Endothelial cell of umbilical vein (primary cell): ENCODE measurements at regions not wholly inside any gene's neighbourhood (a gene's known extent, or its start where the extent isn't known, plus 50 kb on each side); places are given as distances from the start of the nearest gene placed in this dataset.

Experiments used
- BruUV-seq: library from RNA; stranded (reverse); fragments of 400-500 nt; replicated peaks from 2 replicates; lab custom pipeline; 2021; lab: Mats Ljungman, UMichigan
- CTCF ChIA-PET: fragments of 300-600, 350-600 bp; sonication (Branson Sonifier 250); formaldehyde crosslinking; loops from one replicate; lab custom pipeline; 2021; ENCODE audit warnings: antibody characterized with exemption, inconsistent platforms; lab: Charles Lee
- POLR2A ChIA-PET: fragments of 300-600, 350-600 bp; sonication (Branson Sonifier 250); formaldehyde crosslinking; loops from one replicate; lab custom pipeline; 2021; ENCODE audit warnings: antibody characterized with exemption, inconsistent platforms; lab: Charles Lee
- DNase-seq: peaks from one replicate; pipeline ENCODE4 v3.0.0-alpha.2; 2011; ENCODE audit warnings: low read depth, low spot score
- FAIRE-seq: peaks from 2 replicates; lab custom pipeline; 2011; peaks lifted over from hg19 to GRCh38; lab: Jason Lieb, UNC
- H2AFZ ChIP-seq: 2 replicates; pipeline ENCODE4 v1.6.0; 2012; ENCODE audit warnings: low read depth, low read length, control low read depth, inconsistent platforms
- H3K27ac ChIP-seq: 2 replicates; pipeline ENCODE4 v1.5.1; 2011; ENCODE audit warnings: low read depth, mild to moderate bottlenecking, control low read depth, low read length, moderate library complexity; ENCODE audit not compliant: insufficient read depth
- H3K27me3 ChIP-seq, 2 experiments: 2 replicates each; pipeline versions ENCODE4 v1.6.0 to v1.6.1; 2011; ENCODE audit warnings: low read length in 2 of 2, mixed read lengths in 1 of 2; ENCODE audit not compliant: control insufficient read depth in 2 of 2, insufficient read depth in 2 of 2
- H3K36me3 ChIP-seq, 2 experiments: 2 replicates in 1 of 2; 3 replicates in 1 of 2; pipeline ENCODE4 v1.5.1; 2011; ENCODE audit warnings: low read length in 2 of 2, mild to moderate bottlenecking in 1 of 2, moderate library complexity in 1 of 2; ENCODE audit not compliant: control insufficient read depth in 2 of 2, insufficient read depth in 2 of 2; ENCODE audit errors: extremely low read depth in 1 of 2
- H3K4me1 ChIP-seq: 3 replicates; pipeline ENCODE4 v1.5.1; 2011; ENCODE audit warnings: mild to moderate bottlenecking, low read length; ENCODE audit not compliant: control insufficient read depth, insufficient read depth; ENCODE audit errors: extremely low read depth
- H3K4me2 ChIP-seq: 2 replicates; pipeline ENCODE4 v1.6.1; 2011; ENCODE audit warnings: low read length, control low read depth, mixed read lengths; ENCODE audit not compliant: insufficient read depth
- H3K4me3 ChIP-seq, 3 experiments: fragments of 200-600 bp in 1 of 3; sonication (generic), shearing (Covaris generic) in 1 of 3; replicated peaks in 1 of 3; 2 replicates each; pipeline ENCODE4 v1.5.1; 2011 to 2016; ENCODE audit warnings: control low read depth in 3 of 3, low read length in 3 of 3, mild to moderate bottlenecking in 2 of 3, inconsistent platforms in 1 of 3, low read depth in 1 of 3, moderate library complexity in 1 of 3; ENCODE audit not compliant: insufficient read depth in 1 of 3
- H3K79me2 ChIP-seq: 2 replicates; pipeline ENCODE4 v1.6.0; 2012; ENCODE audit warnings: low read length, inconsistent platforms; ENCODE audit not compliant: control insufficient read depth, insufficient read depth
- H3K9ac ChIP-seq: replicated peaks from 2 replicates; pipeline ENCODE3; 2011; ENCODE audit warnings: low read length, control low read depth; ENCODE audit not compliant: insufficient read depth; ENCODE audit errors: extremely low read depth
- H3K9me1 ChIP-seq: replicated peaks from 3 replicates; pipeline ENCODE4 v1.6.0; 2011; ENCODE audit warnings: mild to moderate bottlenecking, low read length; ENCODE audit not compliant: control insufficient read depth, insufficient read depth; ENCODE audit errors: extremely low read depth
- H3K9me3 ChIP-seq: replicated peaks from 2 replicates; pipeline ENCODE4 v1.5.1; 2012; ENCODE audit warnings: low read length, inconsistent platforms; ENCODE audit not compliant: control insufficient read depth, insufficient read depth
- H4K20me1 ChIP-seq: replicated peaks from 2 replicates; pipeline ENCODE3; 2011; ENCODE audit warnings: mild to moderate bottlenecking, low read length; ENCODE audit not compliant: control insufficient read depth, insufficient read depth; ENCODE audit errors: extremely low read depth
- CTCF ChIP-seq, 2 donors: IDR thresholded peaks; 1 replicate in 1 of 2; 2 replicates in 1 of 2; pipeline ENCODE4 v1.5.1; 2011; ENCODE audit warnings: low read length in 2 of 2, mild to moderate bottlenecking in 2 of 2, moderate library complexity in 2 of 2, control low read depth in 1 of 2, inconsistent platforms in 1 of 2, low read depth in 1 of 2; ENCODE audit not compliant: insufficient read depth in 1 of 2; ENCODE audit errors: extremely low read depth in 1 of 2
- EZH2 ChIP-seq: IDR thresholded peaks from 2 replicates; pipeline ENCODE4 v1.6.1; 2012; ENCODE audit warnings: borderline replicate concordance, low read depth, mild to moderate bottlenecking, moderate library complexity, low read length, inconsistent platforms; ENCODE audit not compliant: severe bottlenecking
- FOS ChIP-seq: IDR thresholded peaks from 2 replicates; pipeline ENCODE4 v1.6.1; 2011; ENCODE audit warnings: mild to moderate bottlenecking, low read length, moderate library complexity, borderline replicate concordance; ENCODE audit not compliant: insufficient read depth
- GATA2 ChIP-seq: IDR thresholded peaks from 2 replicates; pipeline ENCODE4 v1.7.0; 2011; ENCODE audit warnings: low read depth, mild to moderate bottlenecking, moderate library complexity, mixed read lengths, low read length; ENCODE audit not compliant: insufficient read length, insufficient read depth
- JUN ChIP-seq: IDR thresholded peaks from 2 replicates; pipeline ENCODE4 v1.6.1; 2011; ENCODE audit warnings: borderline replicate concordance, low read depth; ENCODE audit not compliant: insufficient read length, insufficient read depth
- MYC ChIP-seq: IDR thresholded peaks from one replicate; pipeline ENCODE4 v1.6.1; 2011; ENCODE audit warnings: mild to moderate bottlenecking, low read depth, low read length
- POLR2A ChIP-seq: IDR thresholded peaks from 2 replicates; pipeline ENCODE4 v1.6.1; 2012; ENCODE audit warnings: low read depth, mild to moderate bottlenecking, control low read depth, low read length
- POLR2AphosphoS5 ChIP-seq: IDR thresholded peaks from 2 replicates; pipeline ENCODE4 v1.6.1; 2012; ENCODE audit warnings: low read depth, mild to moderate bottlenecking, control low read depth, low read length, moderate library complexity; ENCODE audit not compliant: insufficient read depth
- dilution Hi-C: fragments of 300-500 bp; cut with MboI; formaldehyde crosslinking; loops from one replicate; pipeline ENCODE4 v1.15.0; 2019; ENCODE audit warnings: low sequenced_read_pairs; ENCODE audit not compliant: extremely low pct_ligation_motif_present
- intact Hi-C: fragments of 100-400 bp; cut with micrococcal nuclease; formaldehyde crosslinking; loops from one replicate; pipeline ENCODE4 v1.10.0; 2022
- TF ChIP-seq, protein P1 (sequence below): IDR thresholded peaks from 2 replicates; pipeline ENCODE4 v1.6.1; 2011; ENCODE audit not compliant: insufficient read depth, insufficient read length

GRCh38 chr18:57212678-57213077 is 65.8 kb downstream of the BOD1L2 start:
- no peak overlapping the region for H3K4me3 ChIP-seq
- BruUV-seq: no TSS peak
- no peak overlapping the region for H3K4me2 ChIP-seq
- peaks cover 3% of the 10 kb centered on the region for H3K4me1 ChIP-seq
- no peak for TF ChIP-seq GATA2
- no peak for TF ChIP-seq POLR2AphosphoS5
- TF ChIP-seq MYC: no peak
- no peak overlapping the region for H2AFZ ChIP-seq
- no peak for DNase-seq
- H3K36me3 ChIP-seq: no peaks in the 10 kb centered on the region
- H3K9me3 ChIP-seq: no peaks in the 10 kb centered on the region
- no peaks in the 10 kb centered on the region for H3K79me2 ChIP-seq
- no peak overlapping the region for H3K27ac ChIP-seq
- no peak for FAIRE-seq
- dilution Hi-C loops (no loop called here), intact Hi-C loops (no loop called here)
- H3K27me3 ChIP-seq: peaks cover 0 to 2% of the 10 kb centered on the region in 2 experiments
- CTCF ChIA-PET: no interaction called here
- H3K9me1 ChIP-seq: no peaks in the 10 kb centered on the region
- POLR2A ChIA-PET: no interaction called here
- H3K9ac ChIP-seq: no peak overlapping the region
- H4K20me1 ChIP-seq: no peaks in the 10 kb centered on the region

GRCh38 chr18:57214976-57215375 is 68.1 kb downstream of the BOD1L2 start:
- peaks cover 0 to 2% of the 10 kb centered on the region in 2 experiments for H3K27me3 ChIP-seq
- intact Hi-C loops (no loop called here), dilution Hi-C loops (no loop called here)
- H3K36me3 ChIP-seq: no peaks in the 10 kb centered on the region
- no peaks in the 10 kb centered on the region for H3K9me3 ChIP-seq
- H3K4me1 ChIP-seq: peaks cover under 1% of the 10 kb centered on the region
- H3K9ac ChIP-seq: no peak overlapping the region
- DNase-seq (no peak), FAIRE-seq (no peak)
- ChIA-PET POLR2A (no interaction called here), CTCF (interaction anchor here (1.0 kb wide), 1 partner anchor 14 kb away, joined by 4 read pairs; no protein-coding TSS in a partner anchor)
- TF ChIP-seq POLR2A (no peak), GATA2 (no peak), JUN (no peak), POLR2AphosphoS5 (no peak), MYC (no peak), EZH2 (no peak), CTCF (IDR thresholded peaks at IDR 0.05; ENCODE audit: extremely low read depth in 1 of 2, insufficient read depth in 1 of 2, low read depth in 1 of 2, low read length in 2 of 2) (no peak), FOS (no peak)
- TF ChIP-seq, protein P1, sequence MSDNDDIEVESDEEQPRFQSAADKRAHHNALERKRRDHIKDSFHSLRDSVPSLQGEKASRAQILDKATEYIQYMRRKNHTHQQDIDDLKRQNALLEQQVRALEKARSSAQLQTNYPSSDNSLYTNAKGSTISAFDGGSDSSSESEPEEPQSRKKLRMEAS: no peak
- no peak overlapping the region for H3K27ac ChIP-seq
- H2AFZ ChIP-seq: no peak overlapping the region
- no TSS peak for BruUV-seq
- H3K4me3 ChIP-seq: no peak overlapping the region
- no peak overlapping the region for H3K4me2 ChIP-seq
- no peaks in the 10 kb centered on the region for H4K20me1 ChIP-seq
- no peaks in the 10 kb centered on the region for H3K79me2 ChIP-seq
- no peaks in the 10 kb centered on the region for H3K9me1 ChIP-seq
